GM19023 (cell line): ENCODE measurements at regions not wholly inside any gene's neighbourhood (a gene's known extent, or its start where the extent isn't known, plus 50 kb on each side); places are given as distances from the start of the nearest gene placed in this dataset.
"Not testable (repeated sequence)": the region's sequence is repeated elsewhere in the genome, so short reads cannot be mapped to it uniquely, and the experiment has no call there.

Experiments
- ATAC-seq: cut with Tn5 transposase; IDR thresholded peaks from one replicate; pipeline ENCODE4 v1.9.1; 2021; ENCODE audit warnings: mild to moderate bottlenecking, moderate library complexity; ENCODE audit not compliant: unreplicated experiment

DNA sequence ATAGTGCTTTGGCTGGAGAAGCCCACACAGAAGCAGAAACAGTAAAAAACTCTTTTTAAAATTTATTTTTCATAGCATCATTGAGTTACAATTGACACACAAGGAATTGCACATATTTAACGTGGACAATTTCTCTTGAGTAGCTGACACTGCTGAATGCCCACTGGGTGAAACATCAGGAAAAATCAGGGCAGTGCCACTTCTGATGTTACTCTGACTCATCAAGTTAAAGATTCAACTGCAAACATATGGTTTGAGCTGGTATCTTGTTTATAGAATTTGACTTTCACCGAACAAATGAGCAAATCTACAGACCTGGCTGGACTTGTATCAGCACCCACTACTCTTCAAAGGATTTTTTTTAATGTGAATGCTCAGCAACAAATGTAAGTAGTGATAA, 66.3 kb upstream of the CTSV start:
- not testable (repeated sequence) for ATAC-seq

DNA sequence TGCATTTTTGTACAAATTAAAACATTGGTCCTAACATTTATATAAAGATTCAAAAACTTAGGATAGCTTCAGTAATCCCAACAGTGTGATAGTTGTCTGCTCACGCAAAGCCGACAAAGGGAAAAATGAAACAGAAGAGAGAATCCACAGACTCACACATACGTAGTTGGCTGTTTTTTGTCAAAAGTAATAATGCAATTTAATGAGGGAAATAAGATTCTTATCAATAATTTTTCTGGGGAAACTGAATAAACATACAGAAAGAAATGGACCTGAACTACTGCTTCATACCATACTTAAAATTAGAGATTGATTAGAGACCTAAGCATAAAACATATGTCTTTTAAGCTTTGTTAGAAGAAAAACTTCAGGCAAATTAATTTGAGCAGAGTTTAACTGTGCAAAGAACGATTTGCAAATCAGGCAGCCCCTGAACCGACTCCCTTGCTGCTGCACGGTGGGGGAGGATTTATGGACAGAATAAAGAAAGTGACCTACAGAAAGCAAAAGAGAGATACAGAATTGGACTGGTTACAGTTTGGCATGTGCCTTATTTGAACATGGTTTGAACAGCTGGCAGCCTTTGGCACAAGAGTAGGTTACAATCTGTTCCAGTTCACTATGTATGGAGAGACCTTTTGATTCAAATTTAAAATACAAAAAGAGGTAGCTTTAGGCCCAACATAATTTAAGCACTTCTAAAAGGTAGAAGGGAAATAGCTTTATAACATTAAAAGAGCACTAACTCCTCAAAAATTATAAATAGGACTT, 64.9 kb upstream of the CTSV start:
- ATAC-seq: not testable (repeated sequence)

- not testable (repeated sequence) for ATAC-seq
Measured at GRCh38 chr9:97099540-97099939, 60.6 kb upstream of the CTSV start.

DNA sequence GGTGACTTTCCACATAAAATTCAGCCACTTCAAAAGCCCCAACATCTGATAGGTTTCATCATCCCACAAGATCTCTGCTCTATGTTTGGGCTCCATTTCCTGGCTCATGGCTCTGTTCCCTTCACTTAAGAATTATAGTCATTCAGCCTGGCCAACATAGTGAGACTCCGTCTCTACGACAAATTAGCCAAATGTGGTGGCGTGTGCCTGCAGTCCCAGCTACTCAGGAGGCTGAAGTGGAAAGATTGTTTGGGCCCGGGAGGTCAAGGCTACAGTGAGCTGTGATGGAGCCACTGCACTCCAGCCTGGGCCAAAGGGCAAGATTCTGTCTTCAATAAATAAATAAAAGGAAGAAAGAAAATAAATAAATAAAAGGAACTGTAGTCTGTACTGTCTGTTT, 57.9 kb upstream of the CTSV start:
- no peak for ATAC-seq

- ATAC-seq: not testable (repeated sequence)
Measured at GRCh38 chr9:97089361-97089760, 50.4 kb upstream of the CTSV start.
